ENCODE measurements at regions not wholly inside any gene's neighbourhood (a gene's known extent, or its start where the extent isn't known, plus 50 kb on each side); places are given as distances from the start of the nearest gene placed in this dataset.

GRCh38 chr18:29226213-29226612 lies 1049.3 kb upstream of the CDH2 start:
- TF ChIP-seq CTCF (IDR thresholded peaks at IDR 0.05; ENCODE audit: low read depth, low read length) = no peak
- no peak for DNase-seq (ENCODE audit: extremely low read depth, low read depth)

- no peak for TF ChIP-seq CTCF (IDR thresholded peaks at IDR 0.05; ENCODE audit: low read depth, low read length)
- no peak for DNase-seq (ENCODE audit: extremely low read depth, low read depth)
These were observed 1048.4 kb upstream of the CDH2 start for GRCh38 chr18:29225351-29225750.

- TF ChIP-seq CTCF (IDR thresholded peaks at IDR 0.05; ENCODE audit: low read depth, low read length) = no peak
These were observed 1041.2 kb upstream of the CDH2 start for GRCh38 chr18:29218091-29218490.

GRCh38 chr18:29217124-29217915 lies 1040.4 kb upstream of the CDH2 start:
- no peak for DNase-seq (ENCODE audit: extremely low read depth, low read depth)
- no peak for TF ChIP-seq CTCF (IDR thresholded peaks at IDR 0.05; ENCODE audit: low read depth, low read length)

More at GRCh38 chr18:29218091-29218490, 1041.2 kb upstream of the CDH2 start:
- no peak for DNase-seq (ENCODE audit: extremely low read depth, low read depth)

- DNase-seq (ENCODE audit: extremely low read depth, low read depth) = no peak
- no peak for TF ChIP-seq CTCF (IDR thresholded peaks at IDR 0.05; ENCODE audit: low read depth, low read length)
These were observed 1021.9 kb upstream of the CDH2 start for GRCh38 chr18:29198834-29199233.

GRCh38 chr18:29196307-29196706 lies 1019.4 kb upstream of the CDH2 start:
- no peak for TF ChIP-seq CTCF (IDR thresholded peaks at IDR 0.05; ENCODE audit: low read depth, low read length)
- no peak for DNase-seq (ENCODE audit: extremely low read depth, low read depth)

GRCh38 chr18:29191263-29191662 lies 1014.3 kb upstream of the CDH2 start:
- TF ChIP-seq CTCF (IDR thresholded peaks at IDR 0.05; ENCODE audit: low read depth, low read length) = peak; percentile 37
- DNase-seq (ENCODE audit: extremely low read depth, low read depth) = no peak
